GM12865 (cell line): ENCODE measurements at regions not wholly inside any gene's neighbourhood (a gene's known extent, or its start where the extent isn't known, plus 50 kb on each side); places are given as distances from the start of the nearest gene placed in this dataset.
"Not testable (repeated sequence)": the region's sequence is repeated elsewhere in the genome, so short reads cannot be mapped to it uniquely, and the experiment has no call there.

Source experiments
- DNase-seq: peaks from one replicate; pipeline ENCODE4 v3.0.0; 2010; ENCODE audit warnings: low read depth
- H3K4me3 ChIP-seq: 2 replicates; pipeline ENCODE4 v1.5.1; 2011; ENCODE audit warnings: mild to moderate bottlenecking, low read depth, low read length, control low read depth
- CTCF ChIP-seq: IDR thresholded peaks from 2 replicates; pipeline ENCODE4 v1.5.1; 2011; ENCODE audit warnings: low read length, control low read depth, low read depth, inconsistent platforms; ENCODE audit not compliant: insufficient read depth; ENCODE audit errors: missing control alignments

- no peak overlapping the region for H3K4me3 ChIP-seq
- no peak for TF ChIP-seq CTCF
- DNase-seq, result no peak
Measured at GRCh38 chr2:16389611-16390010, 276.0 kb downstream of the CYRIA start.

- not testable (repeated sequence) for DNase-seq, H3K4me3 ChIP-seq
Measured at GRCh38 chr2:16388199-16388830, 277.3 kb downstream of the CYRIA start.

GRCh38 chr2:16387461-16387984, 278.1 kb downstream of the CYRIA start:
- DNase-seq, result no peak
- no peak overlapping the region for H3K4me3 ChIP-seq
- no peak for TF ChIP-seq CTCF

GRCh38 chr2:16386431-16386830, 279.2 kb downstream of the CYRIA start:
- H3K4me3 ChIP-seq, result no peak overlapping the region
- no peak for TF ChIP-seq CTCF
- no peak for DNase-seq

GRCh38 chr2:16386031-16386430, 279.6 kb downstream of the CYRIA start:
- TF ChIP-seq CTCF, result no peak
- DNase-seq, result no peak
- no peak overlapping the region for H3K4me3 ChIP-seq

- DNase-seq, result no peak
- H3K4me3 ChIP-seq, result no peak overlapping the region
- no peak for TF ChIP-seq CTCF
Measured at GRCh38 chr2:16385341-16385740, 280.3 kb downstream of the CYRIA start.

GRCh38 chr2:16383411-16383810, 282.2 kb downstream of the CYRIA start:
- H3K4me3 ChIP-seq, result no peak overlapping the region
- no peak for TF ChIP-seq CTCF
- DNase-seq, result no peak
